Endodermal cell (in vitro differentiated cells): ENCODE measurements at regions not wholly inside any gene's neighbourhood (a gene's known extent, or its start where the extent isn't known, plus 50 kb on each side); places are given as distances from the start of the nearest gene placed in this dataset.

Source experiments
- DNase-seq: peaks from one replicate; pipeline ENCODE4 v3.0.0-alpha.2; 2017
- H3K27ac ChIP-seq: 2 replicates; pipeline ENCODE4 v1.5.1; 2013; ENCODE audit warnings: mild to moderate bottlenecking, low read depth, low read length, moderate library complexity
- H3K27me3 ChIP-seq: 2 replicates; pipeline ENCODE4 v1.6.1; 2013; ENCODE audit warnings: mild to moderate bottlenecking, low read length, moderate library complexity; ENCODE audit not compliant: insufficient read depth, control insufficient read depth, poor library complexity, severe bottlenecking
- H3K36me3 ChIP-seq: 2 replicates; pipeline ENCODE4 v1.7.0; 2013; ENCODE audit warnings: mild to moderate bottlenecking, low read length, moderate library complexity; ENCODE audit not compliant: control insufficient read depth, insufficient read depth
- H3K4me1 ChIP-seq: one replicate; pipeline ENCODE4 v1.7.0; 2013; ENCODE audit warnings: low read length; ENCODE audit not compliant: control insufficient read depth, insufficient read depth
- H3K4me3 ChIP-seq: 2 replicates; pipeline ENCODE4 v1.5.1; 2013; ENCODE audit warnings: mild to moderate bottlenecking, low read length, moderate library complexity
- H3K9ac ChIP-seq: 2 replicates; pipeline ENCODE4 v1.6.1; 2013; ENCODE audit warnings: mild to moderate bottlenecking, low read length, moderate library complexity; ENCODE audit not compliant: poor library complexity, severe bottlenecking; ENCODE audit errors: extremely low read depth
- H3K9me3 ChIP-seq: 2 replicates; pipeline ENCODE4 v1.6.1; 2013; ENCODE audit warnings: mild to moderate bottlenecking, low read length, moderate library complexity; ENCODE audit not compliant: control insufficient read depth
- H3K27ac Mint-ChIP-seq: 2 replicates; pipeline ENCODE4 v1.8.0; 2020; ENCODE audit warnings: mixed read lengths
- H3K27me3 Mint-ChIP-seq: 2 replicates; pipeline ENCODE4 v1.8.0; 2021; ENCODE audit warnings: mild to moderate bottlenecking, mixed read lengths; ENCODE audit not compliant: insufficient read depth
- H3K36me3 Mint-ChIP-seq: 2 replicates; pipeline ENCODE4 v1.8.0; 2020; ENCODE audit warnings: low read depth, mixed read lengths
- H3K4me1 Mint-ChIP-seq: 2 replicates; pipeline ENCODE4 v1.8.0; 2020; ENCODE audit warnings: mixed read lengths
- H3K4me3 Mint-ChIP-seq: 2 replicates; pipeline ENCODE4 v1.8.0; 2020; ENCODE audit warnings: mild to moderate bottlenecking, moderate library complexity, mixed read lengths
- H3K9me3 Mint-ChIP-seq: 2 replicates; pipeline ENCODE4 v1.8.0; 2020; ENCODE audit warnings: mild to moderate bottlenecking, mixed read lengths
- CTCF ChIP-seq: fragments of 200-600 bp; sonication (generic); conservative IDR thresholded peaks from 2 replicates; pipeline ENCODE4 v1.5.0; 2021; ENCODE audit warnings: antibody characterized with exemption, mild to moderate bottlenecking
- WGBS, 2 experiments: methylation state at CpG; one replicate each; pipeline versions ENCODE4 v1.1.5 to v1.1.7; 2013; ENCODE audit warnings: missing lambda C conversion rate in 2 of 2, mixed read lengths in 1 of 2; ENCODE audit not compliant: insufficient coverage in 1 of 2, insufficient read length in 1 of 2; 5-methylcytosine and 5-hydroxymethylcytosine counted together

GRCh38 chr1:67632356-67632755 is 52.6 kb upstream of the GADD45A start:
- no peaks in the 10 kb centered on the region for H3K36me3 Mint-ChIP-seq
- WGBS, 2 experiments = 99% methylated on average over 4 of the region's 6 CpGs; no CpG with 5 or more reads in 1 of the 2 experiments
- no peak for TF ChIP-seq CTCF
- DNase-seq = no peak
- H3K36me3 ChIP-seq = no peaks in the 10 kb centered on the region
- no peak overlapping the region for H3K4me3 ChIP-seq
- H3K9me3 Mint-ChIP-seq = no peaks in the 10 kb centered on the region
- no peak overlapping the region for H3K27ac Mint-ChIP-seq
- peaks cover 3% of the 10 kb centered on the region for H3K4me1 Mint-ChIP-seq
- H3K27me3 ChIP-seq = no peaks in the 10 kb centered on the region
- no peaks in the 10 kb centered on the region for H3K9me3 ChIP-seq
- H3K4me1 ChIP-seq = no peaks in the 10 kb centered on the region
- H3K4me3 Mint-ChIP-seq = no peak overlapping the region
- H3K27ac ChIP-seq = no peak overlapping the region
- H3K9ac ChIP-seq = no peak overlapping the region
- peaks cover 1% of the 10 kb centered on the region for H3K27me3 Mint-ChIP-seq

- no peak for TF ChIP-seq CTCF
- no peaks in the 10 kb centered on the region for H3K27me3 ChIP-seq
- H3K9me3 ChIP-seq = no peaks in the 10 kb centered on the region
- WGBS, 2 experiments = 90 to 91% methylated on average over 9 to 10 of the region's 10 CpGs
- Mint-ChIP-seq H3K27ac (no peak overlapping the region), H3K36me3 (no peaks in the 10 kb centered on the region), H3K27me3 (no peaks in the 10 kb centered on the region), H3K4me1 (peaks cover 6% of the 10 kb centered on the region), H3K4me3 (no peak overlapping the region), H3K9me3 (no peaks in the 10 kb centered on the region)
- no peak overlapping the region for H3K4me3 ChIP-seq
- no peak overlapping the region for H3K27ac ChIP-seq
- no peaks in the 10 kb centered on the region for H3K36me3 ChIP-seq
- no peak overlapping the region for H3K9ac ChIP-seq
- peak; percentile 20 for DNase-seq
- no peaks in the 10 kb centered on the region for H3K4me1 ChIP-seq
These were observed 52.0 kb upstream of the GADD45A start for GRCh38 chr1:67632811-67633655.

- Histone ChIP-seq H3K9ac (no peak overlapping the region), H3K4me1 (no peaks in the 10 kb centered on the region), H3K4me3 (no peak overlapping the region), H3K36me3 (no peaks in the 10 kb centered on the region), H3K27me3 (no peaks in the 10 kb centered on the region), H3K9me3 (no peaks in the 10 kb centered on the region), H3K27ac (no peak overlapping the region)
- WGBS, 2 experiments = 95 to 96% methylated on average over 3 to 6 of the region's 6 CpGs
- Mint-ChIP-seq H3K4me1 (peaks cover 6% of the 10 kb centered on the region), H3K9me3 (no peaks in the 10 kb centered on the region), H3K4me3 (no peak overlapping the region), H3K27ac (no peak overlapping the region), H3K27me3 (no peaks in the 10 kb centered on the region), H3K36me3 (no peaks in the 10 kb centered on the region)
- no peak for DNase-seq
- no peak for TF ChIP-seq CTCF
These were observed 50.5 kb upstream of the GADD45A start for GRCh38 chr1:67634396-67634935.
